BLaER1 treated with 17β-estradiol and CSF1 and Interleukin-3, amounts not matched to agents 10 nM and 100 nM (cell line): ENCODE measurements at regions not wholly inside any gene's neighbourhood (a gene's known extent, or its start where the extent isn't known, plus 50 kb on each side); places are given as distances from the start of the nearest gene placed in this dataset.
A peak's percentile ranks its signal among the peaks of the same experiment; 100 is the strongest.

ENCODE experiments used
- H3K27ac ChIP-seq, 11 experiments: shearing (Covaris generic); formaldehyde crosslinking; 2 replicates each; pipeline ENCODE4 v1.8.1; 2022
- H3K27me3 ChIP-seq, 11 experiments: shearing (Covaris generic); formaldehyde crosslinking; 2 replicates each; pipeline ENCODE4 v1.8.1; 2022
- H3K36me3 ChIP-seq, 11 experiments: shearing (Covaris generic); formaldehyde crosslinking; 2 replicates each; pipeline ENCODE4 v1.8.1; 2022
- H3K4me1 ChIP-seq, 10 experiments: shearing (Covaris generic); formaldehyde crosslinking; 2 replicates each; pipeline ENCODE4 v1.8.1; 2022
- H3K4me2 ChIP-seq, 11 experiments: shearing (Covaris generic); formaldehyde crosslinking; 2 replicates each; pipeline ENCODE4 v1.8.1; 2022
- H3K4me3 ChIP-seq, 10 experiments: shearing (Covaris generic); formaldehyde crosslinking; 2 replicates each; pipeline ENCODE4 v1.8.1; 2022
- H3K9ac ChIP-seq, 11 experiments: shearing (Covaris generic); formaldehyde crosslinking; 2 replicates each; pipeline ENCODE4 v1.8.1; 2022
- H3K9me3 ChIP-seq, 11 experiments: shearing (Covaris generic); formaldehyde crosslinking; replicated peaks in 1 of 11; 2 replicates each; pipeline ENCODE4 v1.8.1; 2022
- H4K20me1 ChIP-seq, 11 experiments: shearing (Covaris generic); formaldehyde crosslinking; 2 replicates each; pipeline ENCODE4 v1.8.1; 2022
- Cebpa-rat ChIP-seq, 11 experiments: shearing (Covaris generic); IDR thresholded peaks; 2 replicates each; pipeline ENCODE4 v1.8.1; 2022

DNA sequence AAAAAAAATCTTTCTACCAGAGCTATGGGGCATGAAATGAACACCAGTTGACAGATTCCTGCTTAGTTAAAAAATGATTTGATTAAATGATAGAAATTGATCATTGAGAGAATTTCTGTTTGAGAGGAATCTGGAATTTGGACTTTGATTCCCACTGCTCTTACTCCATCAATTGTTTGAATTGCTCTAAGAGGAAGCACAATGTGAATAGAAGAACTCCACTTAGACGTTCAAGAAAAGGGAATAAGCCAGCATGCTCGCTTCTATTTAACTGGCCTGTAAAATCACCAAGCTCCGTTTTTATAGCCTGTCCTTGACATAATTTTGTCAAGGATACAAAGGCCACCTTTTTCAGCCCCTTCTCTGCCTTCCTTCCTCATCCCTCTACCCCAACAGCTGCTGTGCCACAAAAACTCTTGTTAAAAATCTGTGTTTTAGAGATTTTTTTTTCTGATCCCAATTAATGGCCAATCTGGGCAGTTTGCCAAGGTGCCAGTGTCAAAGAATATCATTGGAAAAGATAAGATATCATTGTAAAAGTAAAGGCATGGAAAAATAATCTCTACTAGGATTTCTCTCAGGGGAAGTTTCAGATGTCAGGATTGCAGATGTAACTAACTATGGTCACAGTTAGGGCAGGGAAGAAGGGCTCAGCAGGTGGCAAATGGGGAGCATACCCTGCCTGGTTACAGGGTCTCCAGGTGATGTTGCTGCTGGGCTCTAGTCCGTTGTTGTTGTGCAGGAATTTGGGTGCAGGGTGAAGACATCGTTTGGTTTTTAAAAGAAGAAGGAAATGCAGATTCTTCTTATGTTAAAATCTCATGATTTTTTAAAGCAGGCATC, 301.8 kb upstream of the PDZRN3 start:
- Histone ChIP-seq H3K4me1 (no peaks in the 10 kb centered on the region), H3K36me3 (no peaks in the 10 kb centered on the region), H4K20me1 (no peaks in the 10 kb centered on the region), H3K9ac (no peak overlapping the region), H3K27me3 (no peaks in the 10 kb centered on the region), H3K9me3 (peaks cover 0 to 5% (median 0%) of the 10 kb centered on the region in 11 experiments; a peak in 1 of 22 replicates), H3K27ac (no peak overlapping the region), H3K4me3 (no peak overlapping the region), H3K4me2 (no peak overlapping the region)
- no peak for TF ChIP-seq Cebpa-rat (IDR thresholded peaks at IDR 0.05)

DNA sequence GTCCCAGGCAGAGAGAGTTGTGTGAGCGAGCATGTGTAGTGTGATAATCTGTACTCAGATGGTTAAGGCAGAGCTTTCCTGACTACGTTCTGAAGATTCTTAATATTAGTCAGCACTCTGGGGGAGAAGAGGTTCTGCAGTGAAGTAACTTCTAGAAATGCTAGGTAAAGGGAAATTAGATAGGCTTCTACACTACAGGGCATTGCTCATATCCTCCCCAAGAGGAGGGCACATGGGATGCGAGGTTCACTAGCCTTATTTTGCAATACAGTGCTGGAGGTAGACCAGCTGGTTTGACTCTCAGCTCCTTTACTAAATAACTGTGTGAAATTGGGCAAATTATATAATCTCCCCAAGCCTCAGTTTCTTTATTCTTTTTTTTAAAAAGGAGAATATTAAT, 300.3 kb upstream of the PDZRN3 start:
- TF ChIP-seq Cebpa-rat (IDR thresholded peaks at IDR 0.05) = no peak
- H3K27ac ChIP-seq = no peak overlapping the region

GRCh38 chr3:73924048-73924447, 299.3 kb upstream of the PDZRN3 start:
- no peaks in the 10 kb centered on the region for H4K20me1 ChIP-seq
- no peak for TF ChIP-seq Cebpa-rat (IDR thresholded peaks at IDR 0.05)
- no peaks in the 10 kb centered on the region for H3K27me3 ChIP-seq

More for the DNA sequence above, 300.3 kb upstream of the PDZRN3 start:
- H3K4me1 ChIP-seq = no peaks in the 10 kb centered on the region
- H4K20me1 ChIP-seq = no peaks in the 10 kb centered on the region
- H3K4me2 ChIP-seq = no peak overlapping the region
- no peak overlapping the region for H3K9ac ChIP-seq
- no peaks in the 10 kb centered on the region for H3K36me3 ChIP-seq
- no peak overlapping the region for H3K4me3 ChIP-seq
- H3K27me3 ChIP-seq = no peaks in the 10 kb centered on the region
- H3K9me3 ChIP-seq = peaks cover 0 to 7% (median 0%) of the 10 kb centered on the region in 11 experiments; a peak in 1 of 22 replicates

DNA sequence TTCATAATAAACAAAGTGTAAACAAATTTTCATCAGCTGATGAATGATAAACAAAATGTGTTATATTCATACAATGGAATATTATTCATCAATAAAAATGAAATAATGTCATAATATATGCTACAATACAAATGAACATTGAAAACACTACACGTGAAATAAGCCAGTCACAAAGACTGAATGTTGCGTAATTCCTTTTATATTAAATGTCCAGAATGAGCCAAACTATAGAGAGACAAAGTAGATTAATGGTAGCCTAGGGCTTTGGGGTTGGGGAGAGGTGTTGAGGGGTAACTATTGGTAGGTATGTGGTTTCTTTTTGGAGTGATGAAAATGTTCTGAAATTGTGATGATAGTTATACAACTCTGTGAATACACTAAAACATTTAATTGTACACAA, 292.9 kb upstream of the PDZRN3 start:
- Histone ChIP-seq H3K4me1 (no peaks in the 10 kb centered on the region), H4K20me1 (no peaks in the 10 kb centered on the region), H3K4me3 (no peak overlapping the region), H3K9ac (no peak overlapping the region), H3K4me2 (no peak overlapping the region), H3K9me3 (peaks cover 0 to 7% (median 0%) of the 10 kb centered on the region in 11 experiments; a peak in 1 of 22 replicates), H3K27me3 (no peaks in the 10 kb centered on the region), H3K27ac (no peak overlapping the region), H3K36me3 (no peaks in the 10 kb centered on the region)
- TF ChIP-seq Cebpa-rat (IDR thresholded peaks at IDR 0.05) = peak in 2 of 11 experiments; percentile 57 to 70; a peak in 4 of 22 replicates

More at GRCh38 chr3:73924048-73924447, 299.3 kb upstream of the PDZRN3 start:
- Histone ChIP-seq H3K9me3 (peaks cover 0 to 7% (median 0%) of the 10 kb centered on the region in 11 experiments; a peak in 1 of 22 replicates), H3K36me3 (no peaks in the 10 kb centered on the region), H3K4me1 (no peaks in the 10 kb centered on the region), H3K27ac (no peak overlapping the region), H3K4me3 (no peak overlapping the region), H3K4me2 (no peak overlapping the region), H3K9ac (no peak overlapping the region)

GRCh38 chr3:73915886-73916285, 291.1 kb upstream of the PDZRN3 start:
- H3K4me1 ChIP-seq = no peaks in the 10 kb centered on the region
- H3K9ac ChIP-seq = no peak overlapping the region
- no peaks in the 10 kb centered on the region for H4K20me1 ChIP-seq
- H3K27me3 ChIP-seq = no peaks in the 10 kb centered on the region
- no peak overlapping the region for H3K4me2 ChIP-seq
- no peak overlapping the region for H3K4me3 ChIP-seq
- H3K27ac ChIP-seq = no peak overlapping the region
- no peaks in the 10 kb centered on the region for H3K36me3 ChIP-seq
- TF ChIP-seq Cebpa-rat (IDR thresholded peaks at IDR 0.05) = no peak
- no peaks in the 10 kb centered on the region for H3K9me3 ChIP-seq

DNA sequence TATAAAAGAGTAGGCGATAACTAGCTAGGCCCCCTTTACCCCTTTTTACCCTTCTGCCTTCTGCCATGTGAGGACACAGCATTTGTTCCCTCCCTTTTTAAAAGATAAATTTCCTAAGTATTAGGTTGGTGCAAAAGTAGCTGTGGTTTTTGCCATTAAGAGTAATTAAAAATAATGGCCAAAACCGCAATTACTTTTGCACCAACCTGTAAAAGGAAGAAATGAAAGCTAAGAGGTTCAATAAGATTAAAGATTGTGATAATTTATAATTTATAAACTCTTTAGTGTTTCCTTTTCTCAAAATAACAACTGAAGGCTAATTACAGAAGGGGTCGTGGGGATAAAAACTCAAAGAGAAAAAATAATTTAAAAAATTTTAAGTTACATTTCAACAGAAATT, 283.5 kb upstream of the PDZRN3 start:
- Histone ChIP-seq H3K9ac (no peak overlapping the region), H3K27me3 (no peaks in the 10 kb centered on the region), H3K36me3 (no peaks in the 10 kb centered on the region), H3K9me3 (0 out of 22 replicates have a peak, but pooled peaks cover 0 to 4% (median 0%) of the 10 kb centered on the region in 11 experiments), H3K4me3 (no peak overlapping the region), H3K4me2 (no peak overlapping the region), H3K27ac (no peak overlapping the region), H4K20me1 (no peaks in the 10 kb centered on the region), H3K4me1 (no peaks in the 10 kb centered on the region)
- TF ChIP-seq Cebpa-rat (IDR thresholded peaks at IDR 0.05) = no peak

DNA sequence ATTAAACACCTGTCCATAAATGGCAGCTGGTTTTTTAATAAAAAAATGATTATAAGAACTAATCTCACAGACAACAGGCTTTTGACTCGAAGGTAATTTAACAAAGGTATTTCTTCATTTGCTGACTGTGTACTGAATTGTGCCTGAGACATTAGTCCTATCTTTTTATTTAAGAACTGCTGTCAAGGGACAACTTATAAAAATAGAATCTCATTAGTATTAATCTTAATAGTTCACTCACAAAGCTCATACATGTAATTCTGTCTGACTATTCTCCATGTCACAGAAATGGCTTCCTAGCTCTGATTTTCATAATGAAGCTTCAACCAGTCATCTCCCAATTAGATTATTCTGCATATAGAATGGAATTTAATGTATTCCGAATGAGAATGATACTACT, 276.9 kb upstream of the PDZRN3 start:
- Histone ChIP-seq H3K4me3 (no peak overlapping the region), H3K27ac (no peak overlapping the region), H3K36me3 (no peaks in the 10 kb centered on the region), H3K4me2 (no peak overlapping the region), H3K27me3 (no peaks in the 10 kb centered on the region), H3K9ac (no peak overlapping the region), H3K9me3 (0 out of 22 replicates have a peak, but pooled peaks cover 0 to 4% (median 0%) of the 10 kb centered on the region in 11 experiments), H4K20me1 (no peaks in the 10 kb centered on the region), H3K4me1 (no peaks in the 10 kb centered on the region)
- no peak for TF ChIP-seq Cebpa-rat (IDR thresholded peaks at IDR 0.05)

GRCh38 chr3:73894474-73895213, 269.9 kb upstream of the PDZRN3 start:
- no peak overlapping the region for H3K4me3 ChIP-seq
- no peaks in the 10 kb centered on the region for H3K9me3 ChIP-seq
- H3K27ac ChIP-seq = no peak overlapping the region
- no peak overlapping the region for H3K9ac ChIP-seq
- H3K4me1 ChIP-seq = no peaks in the 10 kb centered on the region
- TF ChIP-seq Cebpa-rat (IDR thresholded peaks at IDR 0.05) = no peak
- H4K20me1 ChIP-seq = no peaks in the 10 kb centered on the region
- H3K27me3 ChIP-seq = no peaks in the 10 kb centered on the region
- no peak overlapping the region for H3K4me2 ChIP-seq
- H3K36me3 ChIP-seq = no peaks in the 10 kb centered on the region

GRCh38 chr3:73893089-73893488, 268.3 kb upstream of the PDZRN3 start:
- Histone ChIP-seq H3K9me3 (no peaks in the 10 kb centered on the region), H3K9ac (no peak overlapping the region), H3K4me1 (no peaks in the 10 kb centered on the region), H3K4me3 (no peak overlapping the region), H4K20me1 (no peaks in the 10 kb centered on the region), H3K4me2 (no peak overlapping the region), H3K27me3 (no peaks in the 10 kb centered on the region), H3K36me3 (no peaks in the 10 kb centered on the region), H3K27ac (no peak overlapping the region)
- no peak for TF ChIP-seq Cebpa-rat (IDR thresholded peaks at IDR 0.05)
